IPS DF 19.7 (cell line): ENCODE measurements at regions not wholly inside any gene's neighbourhood (a gene's known extent, or its start where the extent isn't known, plus 50 kb on each side); places are given as distances from the start of the nearest gene placed in this dataset.

Experiments
- DNase-seq: peaks from one replicate; pipeline ENCODE4 v3.0.0-alpha.2; 2013; ENCODE audit warnings: low read depth, low spot score

DNA sequence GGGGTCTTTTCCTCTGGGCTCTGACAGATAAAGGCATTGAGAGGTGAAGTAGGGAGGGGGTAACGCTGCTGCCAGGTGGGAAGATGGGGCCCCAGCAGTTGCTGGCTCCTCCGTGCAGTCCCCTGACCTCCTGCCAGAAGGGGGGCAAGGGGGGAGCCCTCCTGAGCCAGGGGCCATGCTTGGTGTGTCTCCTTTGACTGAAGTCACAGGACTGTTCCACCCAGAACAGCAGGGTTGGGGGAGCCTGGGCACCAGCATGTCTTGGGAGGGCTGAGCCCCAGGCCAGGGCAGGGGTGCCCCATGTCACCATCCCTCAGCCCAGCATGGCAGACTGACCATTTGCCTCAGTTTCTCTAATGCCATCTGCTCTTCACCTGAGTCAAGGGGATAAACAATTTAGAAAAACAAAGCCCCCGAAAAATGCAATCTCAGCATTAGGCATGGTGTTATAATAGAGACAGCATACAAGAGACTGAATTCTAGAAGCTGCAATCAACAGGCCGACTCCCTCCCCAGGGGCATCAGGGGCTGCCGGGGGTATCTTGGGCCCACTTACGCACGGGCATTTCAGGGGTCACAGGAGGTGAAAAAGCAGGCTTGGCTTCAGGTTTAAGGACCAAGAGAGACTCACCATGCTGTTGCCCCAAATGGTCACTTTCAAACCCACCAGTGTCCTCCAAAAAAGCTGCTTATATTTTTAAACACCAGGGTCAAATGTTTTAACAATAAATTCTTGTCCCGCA is 108.6 kb upstream of the GPR26 start:
- DNase-seq: no peak

DNA sequence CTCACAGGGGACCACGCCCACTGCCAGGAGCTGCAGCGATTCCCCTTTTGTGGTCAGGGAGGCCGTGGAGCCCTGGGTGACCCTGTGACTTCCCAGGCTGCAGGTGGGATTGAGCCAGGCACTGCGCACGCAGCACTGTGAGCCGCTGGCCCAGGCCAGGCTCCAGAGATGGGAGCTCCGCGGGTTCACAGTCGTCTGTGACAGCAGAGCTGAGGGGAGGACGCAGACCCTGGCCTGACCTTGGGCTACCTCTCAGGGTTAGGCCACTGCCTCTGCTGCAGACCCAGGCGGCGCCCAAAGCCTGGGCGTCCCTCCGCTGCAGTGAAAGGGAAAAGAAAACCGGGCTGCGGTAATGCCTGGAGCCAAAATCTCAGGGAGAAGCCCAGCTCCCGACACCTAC is 107.5 kb upstream of the GPR26 start:
- DNase-seq: no peak

DNA sequence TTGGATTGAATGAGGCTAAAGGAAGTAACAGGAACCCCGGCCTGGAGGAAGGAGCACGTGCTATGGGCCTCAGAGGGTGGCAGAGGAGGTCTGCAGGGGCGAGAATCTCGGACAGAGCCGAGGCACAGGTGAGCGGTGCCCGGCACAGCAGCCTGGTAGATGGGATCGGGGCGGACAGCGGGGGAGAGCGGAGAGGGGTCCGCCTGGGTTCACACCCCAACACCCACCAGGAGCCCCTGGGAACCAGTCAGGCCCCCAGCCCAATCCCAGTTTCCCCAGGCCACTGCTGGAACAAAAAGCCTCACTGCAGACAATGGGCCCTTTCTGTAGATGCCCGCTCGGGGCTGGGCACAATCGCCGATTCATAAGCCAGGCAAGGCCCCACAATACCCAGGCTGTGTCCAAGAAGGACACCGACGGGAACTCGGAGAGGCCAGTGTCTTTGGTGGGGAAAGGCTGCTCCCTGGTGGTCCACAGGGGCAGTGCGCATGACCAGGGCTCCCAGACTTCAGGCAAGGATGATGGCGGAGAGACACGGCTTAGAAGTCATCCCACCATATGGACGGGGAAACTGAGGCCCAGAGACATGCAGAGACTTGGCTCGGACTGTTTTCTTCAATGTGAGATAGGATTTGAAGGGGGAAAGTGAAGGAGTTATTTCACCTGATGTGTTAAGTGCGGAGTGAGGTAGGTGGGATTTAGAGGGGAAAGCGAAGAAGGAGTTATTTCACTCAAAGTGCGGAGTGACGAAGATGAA is 106.9 kb upstream of the GPR26 start:
- no peak for DNase-seq

DNA sequence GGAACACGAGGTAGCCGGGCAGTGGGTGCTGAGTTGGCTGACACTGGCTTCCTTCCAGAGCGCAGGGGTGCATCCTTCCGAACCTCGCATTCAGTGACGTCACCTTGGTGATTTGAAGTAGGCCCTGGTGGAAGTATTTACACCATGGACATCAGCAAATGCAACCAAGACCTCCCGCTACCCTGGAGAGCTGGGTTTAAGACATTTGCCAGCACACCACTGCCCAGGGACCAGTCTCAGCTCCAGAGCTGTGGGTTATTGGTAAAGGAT is 106.4 kb upstream of the GPR26 start:
- DNase-seq: no peak

DNA sequence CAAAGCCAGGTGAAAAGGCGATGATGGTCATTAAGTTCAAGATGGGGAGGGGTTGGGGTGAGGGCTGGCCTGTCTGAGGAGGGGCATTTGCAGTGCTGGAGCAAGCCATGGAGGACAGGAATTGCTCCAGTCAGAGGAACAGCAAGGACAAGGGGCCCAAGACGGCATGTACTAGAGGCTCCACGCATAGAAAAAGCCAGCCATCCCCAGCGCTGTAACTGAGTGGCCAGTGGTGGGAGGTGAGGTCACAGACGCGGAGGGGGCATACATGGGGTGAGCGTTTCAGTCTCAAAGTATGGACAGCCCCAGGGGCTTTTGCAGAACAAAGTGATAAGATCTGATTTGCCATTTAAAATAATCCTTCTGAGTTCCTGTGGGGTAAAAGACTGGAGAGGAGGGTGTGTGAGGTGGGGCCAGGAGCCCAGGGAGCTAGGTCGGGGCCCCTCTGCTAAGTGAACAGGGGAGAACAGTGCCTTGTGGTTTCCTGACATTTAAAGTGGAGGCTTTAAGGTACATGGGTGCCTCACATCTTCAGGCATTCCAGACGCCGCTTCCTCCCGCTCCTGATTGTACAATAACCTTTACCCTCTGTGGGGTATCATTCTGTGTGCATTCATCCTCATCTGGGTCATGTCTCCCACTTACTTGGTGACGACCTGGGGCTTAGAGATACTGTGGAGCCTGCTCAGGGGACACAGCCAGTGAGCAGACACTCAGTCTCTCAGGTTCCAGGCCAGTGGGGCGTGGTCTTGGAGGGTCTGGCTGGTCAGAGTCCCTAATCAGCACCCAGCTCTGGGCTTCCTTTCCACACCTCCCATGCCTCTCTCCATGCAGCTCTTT is 105.6 kb upstream of the GPR26 start:
- no peak for DNase-seq

DNA sequence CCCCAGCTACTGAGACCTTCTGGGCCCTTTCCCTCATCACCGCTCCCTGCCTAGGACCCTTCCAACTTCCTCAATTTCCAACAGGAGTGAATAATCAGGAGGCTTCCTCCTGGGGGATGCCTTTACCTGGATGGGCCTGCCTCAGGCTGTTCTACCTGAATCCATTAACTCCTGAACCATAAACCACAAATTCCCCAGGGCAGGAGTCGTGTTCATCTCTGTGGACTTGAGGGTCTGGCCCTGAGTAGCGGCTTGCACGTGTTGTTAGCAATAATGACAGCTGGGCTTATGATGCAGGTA is 105.1 kb upstream of the GPR26 start:
- DNase-seq: no peak

DNA sequence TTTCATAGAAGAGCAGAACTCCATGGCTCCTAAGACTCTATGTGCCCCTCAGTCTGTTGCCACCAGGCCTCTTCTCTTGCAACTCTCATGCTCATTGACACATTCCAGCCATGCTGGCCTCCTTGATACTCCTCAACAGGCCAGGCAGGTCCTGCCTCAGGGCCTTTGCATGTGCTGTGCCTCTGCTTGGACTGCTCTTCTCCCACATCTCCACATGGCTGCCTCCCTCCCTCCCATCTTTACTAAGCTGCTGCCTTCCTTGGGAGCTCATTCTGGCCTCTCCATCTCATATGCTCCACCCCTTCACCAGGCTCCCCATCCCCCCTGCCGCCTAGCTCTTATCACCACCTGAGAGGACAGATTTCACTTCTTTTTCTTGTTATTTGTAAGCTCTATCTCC is 103.8 kb upstream of the GPR26 start:
- DNase-seq: no peak

DNA sequence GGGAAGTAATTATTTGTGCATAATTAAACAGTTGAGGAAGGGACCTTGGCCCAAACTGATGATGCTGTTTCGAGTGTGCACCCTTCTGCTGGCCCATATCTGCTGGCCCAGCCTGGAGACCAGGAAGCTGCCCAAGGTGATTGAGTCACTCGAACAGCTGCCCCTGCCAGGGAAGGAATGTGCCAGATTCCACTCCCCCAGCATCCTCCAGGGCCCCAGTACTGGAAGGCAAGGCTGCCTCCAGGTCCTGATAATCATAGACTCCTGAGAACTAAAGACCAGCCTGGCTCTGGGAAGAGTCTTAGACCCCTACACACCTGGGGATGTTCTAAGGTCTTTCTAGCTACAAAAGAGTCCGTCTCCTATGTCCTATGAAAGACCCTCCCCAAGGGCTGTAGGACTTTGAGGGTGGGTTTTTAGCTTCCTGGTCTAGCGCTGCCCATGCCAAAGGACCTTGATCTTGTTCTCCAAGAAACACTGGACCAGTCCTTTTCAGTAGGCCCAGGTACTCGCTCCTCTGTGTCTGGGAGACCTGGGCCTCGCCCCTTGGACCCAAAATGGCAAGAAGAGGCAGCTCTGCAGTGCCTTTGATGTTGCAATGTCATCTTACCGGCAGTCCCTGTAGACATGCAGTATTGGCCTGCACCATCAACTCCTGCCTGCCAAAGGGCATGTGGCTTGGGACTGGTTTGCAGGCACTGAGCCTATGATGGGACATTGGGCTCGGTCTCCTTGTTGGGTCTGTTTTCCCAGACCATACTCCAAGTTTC is 103.2 kb upstream of the GPR26 start:
- no peak for DNase-seq

DNA sequence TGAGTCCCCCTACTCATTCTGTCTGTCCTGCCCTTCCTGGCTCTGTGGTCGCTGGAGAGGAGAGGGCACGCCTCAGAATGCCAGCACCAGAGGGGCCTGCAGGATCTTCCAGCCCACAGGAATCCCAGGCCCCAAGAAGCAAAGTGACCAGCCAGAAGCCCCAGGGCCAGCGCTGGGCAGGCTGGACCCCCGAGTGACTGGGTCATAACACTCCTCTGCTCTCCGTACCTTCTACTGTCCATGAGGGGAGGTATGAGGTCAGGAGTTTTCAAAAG is 102.6 kb upstream of the GPR26 start:
- DNase-seq: no peak

DNA sequence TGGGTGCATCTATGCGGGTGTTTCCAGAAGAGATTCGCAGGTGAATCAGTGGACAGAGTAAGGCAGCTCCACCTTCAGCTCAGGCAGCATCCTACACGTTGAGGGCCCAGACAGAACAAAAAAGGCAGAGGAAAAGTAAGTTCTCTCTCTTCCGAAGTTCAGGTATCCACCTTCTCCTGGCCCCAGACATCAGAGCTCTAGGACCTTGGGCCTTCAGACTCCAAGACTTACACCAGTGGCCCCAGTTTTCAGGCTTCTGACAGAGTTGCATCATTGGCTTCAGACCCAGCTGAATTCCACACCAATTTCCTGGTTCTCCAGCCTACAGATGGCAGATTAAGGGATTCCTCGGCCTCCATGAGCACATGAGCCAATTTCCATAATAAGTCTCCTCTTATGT is 102.2 kb upstream of the GPR26 start:
- no peak for DNase-seq

DNA sequence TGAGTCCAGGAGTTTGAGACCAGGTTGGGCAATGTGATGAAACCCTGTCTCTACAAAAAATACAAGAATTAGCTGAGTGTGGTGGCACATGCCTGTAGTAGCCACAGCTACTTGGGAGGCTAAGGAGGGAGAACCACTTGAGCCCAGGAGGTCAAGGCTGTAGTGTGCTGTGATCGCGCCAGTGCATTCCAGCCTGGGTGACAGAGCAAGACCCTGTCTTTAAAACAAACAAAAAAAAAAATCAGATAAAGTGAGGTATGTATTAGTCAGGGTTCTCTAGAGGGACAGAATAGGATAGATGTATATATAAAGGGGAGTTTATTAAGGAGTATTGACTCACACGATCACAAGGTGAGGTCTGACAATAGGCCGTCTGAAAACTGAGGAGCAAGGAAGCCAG is 101.5 kb upstream of the GPR26 start:
- DNase-seq: no peak

DNA sequence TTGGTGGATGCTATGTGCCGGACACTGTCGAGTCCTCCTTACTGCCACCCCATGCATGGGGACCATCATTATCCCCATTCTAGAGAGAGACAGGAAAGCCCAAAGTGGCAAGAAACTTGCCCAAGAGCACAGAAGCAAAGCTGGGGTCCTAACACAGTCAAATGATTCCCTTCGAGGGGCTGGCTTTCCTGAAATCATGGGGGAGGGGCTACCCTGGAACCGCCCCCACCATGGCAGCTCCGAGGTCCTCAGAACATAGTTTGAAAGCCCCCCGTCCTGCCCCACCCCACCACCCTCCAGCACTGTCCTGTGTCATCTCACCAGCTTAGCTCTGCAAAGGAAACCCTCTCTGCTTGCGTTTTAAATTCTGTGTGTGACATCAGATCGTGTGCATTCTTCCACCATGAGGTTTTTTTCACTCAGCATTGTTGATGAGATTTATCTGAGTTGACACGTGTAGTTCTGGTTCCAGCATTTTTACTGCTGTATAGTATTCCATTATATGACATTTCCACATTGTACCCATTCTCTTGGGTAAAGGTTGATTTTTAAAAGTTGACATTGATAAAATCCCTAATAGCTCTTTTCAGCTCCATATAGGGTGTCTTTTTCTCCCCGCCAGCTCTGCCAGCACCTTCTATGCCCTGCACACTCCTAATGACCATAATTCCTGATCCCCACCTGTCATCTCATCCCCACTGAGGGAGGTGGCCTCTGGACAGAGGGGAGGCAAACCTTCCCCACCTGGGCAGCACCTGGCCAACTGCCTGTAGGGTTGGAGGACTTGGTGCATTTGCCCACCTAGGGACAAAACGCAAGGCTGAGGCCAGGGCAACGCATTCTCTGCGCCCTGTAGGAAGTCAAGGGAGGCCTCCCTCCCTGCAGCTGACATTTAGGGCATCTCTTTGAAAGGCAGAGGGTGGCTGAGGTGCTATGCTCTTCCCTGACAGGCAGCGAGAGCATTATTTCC is 100.2 kb upstream of the GPR26 start:
- DNase-seq: no peak

DNA sequence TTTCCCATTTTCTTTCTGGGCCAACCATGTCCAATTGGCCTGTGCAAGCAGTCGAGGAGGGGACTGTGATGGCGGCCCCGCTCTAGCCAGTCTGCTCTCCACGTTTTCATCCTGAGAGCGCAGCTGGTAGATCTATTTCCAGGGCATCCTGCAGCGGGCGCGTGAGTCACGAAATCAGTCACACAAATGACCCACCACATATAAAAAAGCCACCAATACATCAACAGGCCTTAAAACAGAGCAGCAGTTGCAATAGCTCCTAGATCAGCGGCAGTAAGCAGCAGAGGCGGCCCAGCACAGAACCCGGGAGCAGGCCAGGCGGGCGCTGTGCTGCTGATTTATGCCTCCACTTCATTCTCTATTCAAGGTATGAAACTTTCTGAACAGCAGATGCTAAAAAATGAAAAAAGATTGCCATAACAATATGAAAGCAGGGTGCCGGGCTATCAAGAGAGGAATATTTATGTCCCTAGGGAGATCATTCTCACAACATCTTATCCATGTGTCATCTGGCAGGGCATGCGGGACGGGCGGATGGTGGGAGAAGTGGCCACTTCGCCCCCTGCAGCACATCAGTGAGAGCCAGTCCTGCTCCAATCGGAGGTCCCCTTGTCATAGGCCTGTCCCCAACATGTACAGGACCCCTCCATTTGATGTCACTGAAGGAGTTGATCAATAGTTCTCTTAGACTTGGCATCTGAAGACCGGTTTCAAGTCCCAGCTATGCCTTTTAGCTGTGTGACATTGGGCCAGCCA is 98.0 kb upstream of the GPR26 start:
- no peak for DNase-seq

DNA sequence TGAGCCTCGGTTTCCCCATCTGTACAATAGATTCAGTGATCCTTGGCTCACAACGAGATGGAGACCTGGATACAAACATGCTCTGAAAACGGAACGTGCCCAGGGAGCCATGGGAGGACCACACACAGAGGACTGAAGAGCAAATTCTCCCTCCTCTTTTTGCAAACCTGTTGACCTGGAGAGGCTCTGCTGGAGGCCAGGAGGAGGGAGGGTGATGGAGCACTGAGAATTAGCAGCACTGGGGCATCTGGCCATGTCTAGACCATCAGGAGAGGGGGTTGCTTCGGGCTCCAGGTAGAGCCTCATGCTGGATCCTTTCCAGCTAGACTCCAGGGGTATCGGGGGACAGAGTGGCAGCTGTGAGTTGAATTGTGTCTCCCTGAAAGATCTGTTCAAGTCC is 97.4 kb upstream of the GPR26 start:
- no peak for DNase-seq

DNA sequence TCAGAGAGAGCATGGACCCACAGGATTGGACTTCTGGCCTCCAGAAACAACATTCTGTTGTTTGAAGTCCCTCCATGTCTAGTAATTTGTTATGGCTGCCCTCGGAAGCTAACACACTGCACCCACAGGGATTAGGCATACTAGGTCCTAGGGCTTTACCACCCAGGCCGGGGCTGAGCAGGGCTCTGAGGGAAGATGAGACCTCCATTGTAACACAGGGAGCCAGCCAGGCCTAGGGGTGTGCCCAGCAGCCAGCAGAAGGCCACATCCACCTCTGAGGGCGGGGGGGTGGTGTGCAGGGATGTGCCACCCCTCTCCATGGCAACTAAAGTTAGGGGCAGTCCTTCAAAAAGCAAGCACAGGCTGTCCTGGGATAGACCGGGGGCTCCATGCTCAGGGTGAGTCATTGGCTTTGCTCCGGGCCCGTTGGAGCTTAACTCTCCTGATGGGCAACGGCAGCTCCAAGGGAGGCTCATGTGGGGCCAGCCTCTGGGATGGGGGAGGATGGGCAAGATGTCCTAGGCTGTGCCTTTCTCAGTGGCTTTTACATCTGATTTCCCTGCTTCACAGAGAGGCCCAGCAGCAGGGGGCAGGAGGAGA is 96.6 kb upstream of the GPR26 start:
- DNase-seq: no peak

DNA sequence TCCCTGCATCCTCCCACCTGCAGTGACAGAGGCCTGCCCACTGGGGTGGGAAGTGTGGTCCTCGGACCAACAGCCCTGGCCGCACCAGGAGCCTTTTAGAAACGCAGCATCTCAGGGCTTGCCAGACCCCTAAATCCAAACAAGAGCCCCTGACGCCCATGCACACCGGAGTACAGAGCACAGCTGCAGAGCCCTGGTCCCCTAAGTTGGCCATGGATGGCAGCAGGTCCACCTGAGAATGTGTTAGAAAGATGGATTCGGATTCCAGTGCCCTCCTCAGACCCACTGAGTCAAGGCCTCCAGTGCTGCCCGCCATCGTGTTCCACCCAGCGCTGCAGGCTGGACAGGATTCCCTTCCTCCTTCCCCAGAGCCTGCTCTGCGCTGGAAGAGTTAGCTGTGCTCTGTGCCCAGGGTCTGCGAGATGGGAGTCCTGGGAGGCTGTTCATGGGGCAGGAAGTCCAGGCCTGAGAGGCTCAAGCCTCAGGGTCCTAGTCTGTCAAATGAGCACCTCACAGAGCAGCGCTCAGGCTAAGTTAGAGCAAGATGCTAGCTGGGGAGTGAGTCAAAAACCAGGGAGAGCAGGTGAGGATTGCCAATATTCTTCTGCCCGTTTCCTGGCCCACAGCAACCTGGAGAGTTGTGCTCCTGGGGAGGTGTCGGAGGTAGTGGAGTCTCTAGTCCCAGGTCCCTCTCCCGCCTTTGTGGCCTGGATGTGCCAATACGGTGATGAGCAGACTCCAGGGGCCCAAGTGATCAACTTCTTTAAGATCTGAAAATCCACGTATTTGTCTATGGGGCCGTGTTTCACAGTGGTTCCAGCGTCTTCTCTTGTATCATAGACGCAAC is 95.9 kb upstream of the GPR26 start:
- DNase-seq: no peak

DNA sequence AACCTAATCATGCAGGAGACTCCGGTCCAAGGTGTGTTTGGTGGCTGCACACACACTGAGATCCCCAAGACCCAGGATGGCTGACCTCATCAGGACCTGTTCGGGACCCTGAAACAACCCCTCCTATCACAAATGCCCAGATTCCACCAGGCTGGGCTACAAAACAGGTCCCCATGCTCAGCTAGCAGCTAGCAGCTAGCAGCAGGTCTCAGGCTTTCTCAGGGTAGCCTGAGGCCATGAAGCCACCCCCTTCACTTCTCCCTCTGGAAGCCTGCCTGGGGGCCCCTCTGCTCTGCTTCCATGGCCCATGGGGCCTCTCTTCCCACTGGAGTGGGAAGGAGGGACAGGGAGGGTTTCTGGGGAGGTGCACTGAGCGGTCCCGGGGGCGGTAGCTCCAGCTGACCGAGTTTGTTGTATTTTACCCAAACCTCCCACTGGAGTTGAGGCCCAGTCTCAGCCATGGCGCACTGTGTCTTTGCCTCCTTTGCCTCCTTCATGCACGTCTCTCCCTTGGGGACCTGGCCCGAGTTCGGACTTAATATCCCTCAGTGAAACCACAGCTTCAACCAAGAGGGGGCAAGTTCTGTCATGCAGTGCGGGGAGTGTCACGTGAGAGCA is 95.1 kb upstream of the GPR26 start:
- no peak for DNase-seq

DNA sequence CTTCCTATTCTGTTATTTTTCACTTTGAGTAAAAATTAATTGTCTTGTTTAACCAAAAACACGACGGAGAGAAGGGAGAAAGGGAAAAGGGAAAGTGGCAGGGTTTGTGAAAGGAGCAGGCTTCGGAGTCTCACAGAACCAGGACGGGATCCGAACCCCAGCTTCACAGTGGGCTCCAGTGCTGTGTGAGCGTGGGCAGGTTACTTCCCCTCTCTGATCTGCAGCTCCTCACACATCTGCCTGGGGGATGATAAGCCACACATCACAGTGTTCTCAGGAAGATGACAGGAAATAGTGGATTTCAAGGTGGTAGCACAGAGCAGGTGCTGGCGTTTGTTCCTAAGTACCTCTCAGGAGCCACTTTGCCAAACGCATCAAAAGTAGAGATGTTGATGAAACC is 94.2 kb upstream of the GPR26 start:
- no peak for DNase-seq
